GM18511 (cell line): ENCODE measurements at regions not wholly inside any gene's neighbourhood (a gene's known extent, or its start where the extent isn't known, plus 50 kb on each side); places are given as distances from the start of the nearest gene placed in this dataset.

Experiments used
- ATAC-seq: cut with Tn5 transposase; IDR thresholded peaks from one replicate; pipeline ENCODE4 v1.9.1; 2021; ENCODE audit warnings: mild to moderate bottlenecking, moderate library complexity; ENCODE audit not compliant: unreplicated experiment

- no peak for ATAC-seq
Observed at GRCh38 chr15:39287322-39288195, 293.3 kb upstream of the THBS1 start.

GRCh38 chr15:39290711-39291435, 290.0 kb upstream of the THBS1 start:
- no peak for ATAC-seq

- no peak for ATAC-seq
Observed at GRCh38 chr15:39291690-39292089, 289.2 kb upstream of the THBS1 start.

DNA sequence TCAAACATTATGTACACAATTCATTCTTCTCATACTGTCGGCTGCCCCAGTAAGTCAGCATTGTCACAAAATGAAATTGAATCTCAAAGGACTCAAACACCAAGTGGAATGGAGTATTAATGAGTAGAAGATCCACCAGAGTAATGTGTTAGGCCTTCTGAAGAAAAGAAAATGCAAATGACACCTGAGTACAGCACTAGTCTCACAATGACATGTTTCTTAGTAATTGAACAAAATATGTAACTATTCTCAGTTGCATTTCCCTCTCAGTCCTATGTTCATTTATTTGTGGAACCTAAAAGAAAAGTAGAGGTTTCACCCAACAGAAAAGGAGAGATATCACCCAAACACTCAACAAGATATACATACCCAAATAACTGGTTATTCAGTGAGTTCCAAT, 283.9 kb upstream of the THBS1 start:
- peak; percentile 49 for ATAC-seq

- no peak for ATAC-seq
Observed at GRCh38 chr15:39298271-39298962, 282.5 kb upstream of the THBS1 start.

GRCh38 chr15:39299486-39300267, 281.2 kb upstream of the THBS1 start:
- no peak for ATAC-seq

GRCh38 chr15:39300451-39301153, 280.3 kb upstream of the THBS1 start:
- ATAC-seq = no peak

DNA sequence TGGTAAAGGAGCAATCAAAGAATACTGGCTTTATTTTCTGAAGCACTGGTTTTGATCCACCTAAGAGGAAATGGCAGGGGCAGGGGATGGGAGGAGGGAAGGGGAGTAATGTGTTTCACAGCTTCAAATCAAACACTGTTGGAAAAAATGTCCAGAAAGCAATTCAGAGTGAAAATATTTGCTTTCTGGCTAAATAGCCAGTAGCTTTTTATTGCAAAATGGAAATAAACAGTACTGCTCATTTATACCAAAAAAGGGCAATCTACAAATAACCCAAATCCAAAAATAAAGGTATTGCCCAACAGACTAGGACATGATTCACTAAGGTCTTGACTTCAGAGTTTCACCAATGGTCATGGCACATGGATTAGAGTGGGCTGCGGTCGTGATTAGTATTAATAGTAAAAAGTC, 279.3 kb upstream of the THBS1 start:
- no peak for ATAC-seq

DNA sequence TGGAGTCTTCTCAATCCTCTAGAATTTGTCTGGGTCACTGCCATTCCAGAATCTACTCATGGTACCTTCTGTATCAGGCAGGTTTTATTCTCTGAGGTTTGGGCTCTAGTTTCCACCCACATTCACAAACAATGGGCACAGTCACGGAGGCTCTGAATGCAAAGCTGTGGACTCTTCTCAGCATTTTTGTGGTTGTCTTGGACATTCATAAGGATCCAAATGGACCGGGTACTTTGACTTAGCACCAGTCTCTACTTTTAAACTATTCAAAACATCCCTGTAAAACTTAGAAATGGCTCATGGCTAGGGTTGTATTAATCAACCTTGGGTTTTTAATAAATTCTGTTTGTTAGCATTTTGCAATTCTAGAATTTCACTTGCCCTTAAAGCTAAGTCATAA, 277.9 kb upstream of the THBS1 start:
- no peak for ATAC-seq

DNA sequence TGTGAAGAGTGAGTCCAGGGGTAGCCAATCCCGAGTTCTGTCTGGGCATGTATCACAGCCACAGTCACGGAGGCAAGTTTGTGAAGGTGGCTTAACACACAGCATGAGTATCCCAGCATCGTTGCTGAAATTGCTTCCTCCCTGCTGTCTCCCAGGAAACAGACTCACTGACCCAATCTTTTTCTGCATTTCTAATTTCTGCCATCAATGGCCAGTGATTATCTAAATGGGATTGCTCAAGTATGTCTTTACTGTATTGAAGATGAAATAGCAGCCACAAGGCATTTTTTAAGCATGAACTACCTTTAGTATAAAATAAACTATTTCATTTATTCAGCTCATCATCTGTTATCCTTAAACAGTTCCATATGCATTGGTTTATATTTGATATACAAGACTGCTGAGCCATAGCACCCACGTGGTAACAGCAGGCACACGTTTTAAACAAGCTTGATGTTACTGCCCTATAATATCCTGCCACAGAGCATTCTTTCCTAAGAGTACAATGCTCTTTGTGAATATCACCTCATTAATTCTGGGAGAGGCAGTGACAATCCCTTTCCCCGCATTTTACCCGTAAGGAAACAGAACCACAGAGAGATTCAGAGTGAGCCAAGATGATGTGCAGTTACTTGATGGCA, 276.6 kb upstream of the THBS1 start:
- no peak for ATAC-seq

DNA sequence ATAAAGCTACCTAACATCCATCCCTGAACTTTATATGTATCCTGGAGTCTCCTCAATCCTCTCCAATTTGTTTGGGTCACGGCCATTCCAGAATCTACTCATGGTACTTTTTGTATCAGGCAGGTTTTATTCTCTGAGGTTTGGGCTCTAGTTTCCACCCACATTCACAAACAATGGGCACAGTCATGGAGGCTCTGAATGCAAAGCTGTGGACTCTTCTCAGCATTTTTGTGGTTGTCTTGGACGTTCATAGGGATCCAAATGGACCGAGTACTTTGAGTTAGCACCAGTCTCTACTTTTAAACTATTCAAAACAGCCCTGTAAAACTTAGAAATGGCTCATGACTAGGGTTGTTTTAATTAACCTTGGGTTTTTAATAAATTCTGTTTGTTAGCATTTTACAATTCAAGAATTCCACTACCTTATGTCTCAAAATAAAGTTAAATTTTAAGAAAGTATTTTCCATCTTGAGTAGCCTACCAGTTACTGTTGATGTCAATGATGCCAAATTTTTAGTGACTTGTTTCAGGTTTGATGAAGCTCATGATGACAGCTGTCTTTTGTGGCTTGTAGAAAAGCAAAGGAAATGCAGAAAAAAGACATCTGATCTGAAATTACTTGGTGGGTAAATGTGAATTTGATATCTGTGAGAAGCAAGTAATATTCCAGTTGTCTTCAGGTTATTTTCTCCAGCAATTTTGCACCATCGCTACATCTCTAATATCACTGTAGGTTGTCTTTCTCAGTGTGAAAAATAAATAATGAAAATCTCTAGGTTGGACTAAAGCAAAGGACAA, 275.7 kb upstream of the THBS1 start:
- ATAC-seq = no peak

GRCh38 chr15:39310633-39311032, 270.2 kb upstream of the THBS1 start:
- ATAC-seq = no peak

- ATAC-seq = peak; percentile 84
Observed at GRCh38 chr15:39312984-39313383, 267.9 kb upstream of the THBS1 start.

- ATAC-seq = no peak
Observed at GRCh38 chr15:39313467-39313866, 267.4 kb upstream of the THBS1 start.

- ATAC-seq = no peak
Observed at GRCh38 chr15:39313881-39314280, 267.0 kb upstream of the THBS1 start.

- ATAC-seq = no peak
Observed at GRCh38 chr15:39315206-39315850, 265.6 kb upstream of the THBS1 start.

DNA sequence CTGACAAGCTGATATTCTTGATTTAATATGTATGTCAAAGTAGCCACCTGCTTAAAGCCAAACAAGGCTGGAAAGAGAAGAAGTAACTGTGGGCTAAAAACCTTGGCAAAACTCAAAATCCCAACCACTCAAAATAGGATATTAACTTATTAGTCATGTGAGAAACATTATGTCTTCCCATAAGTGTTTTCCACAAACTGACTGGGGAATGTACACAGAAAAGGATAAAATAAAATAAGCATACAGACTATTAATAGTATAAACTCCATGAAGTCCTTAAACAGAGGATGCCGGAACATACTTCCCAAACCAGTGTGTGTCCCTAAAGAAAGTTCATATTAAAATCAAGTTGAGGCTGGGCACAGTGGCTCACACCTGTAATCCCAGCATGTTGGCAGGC, 263.7 kb upstream of the THBS1 start:
- ATAC-seq = no peak

GRCh38 chr15:39318231-39318630, 262.6 kb upstream of the THBS1 start:
- no peak for ATAC-seq
